ENCODE measurements at regions not wholly inside any gene's neighbourhood (a gene's known extent, or its start where the extent isn't known, plus 50 kb on each side); places are given as distances from the start of the nearest gene placed in this dataset.

GRCh38 chr2:150783896-150784295 is 296.4 kb upstream of the RND3 start:
- Histone ChIP-seq H3K9me3 (no peaks in the 10 kb centered on the region), H3K27ac (ENCODE audit: low read length) (no peak overlapping the region), H3K4me3 (ENCODE audit: control insufficient read depth in 1 of 2, extremely low read depth in 1 of 2, low read length in 1 of 2) (no peak overlapping the region), H3K27me3 (replicated peaks in 1 of 2; ENCODE audit: control insufficient read depth in 2 of 2, extremely low read depth in 1 of 2, insufficient read depth in 2 of 2, low read length in 1 of 2) (no peaks in the 10 kb centered on the region), H3K4me1 (ENCODE audit: control insufficient read depth in 1 of 2, extremely low read depth in 1 of 2, insufficient read depth in 2 of 2, low read length in 2 of 2) (no peaks in the 10 kb centered on the region), H3K36me3 (ENCODE audit: control insufficient read depth in 2 of 2, extremely low read depth in 1 of 2, insufficient read depth in 1 of 2, low read length in 1 of 2) (no peaks in the 10 kb centered on the region)
- POLR2A ChIA-PET = no interaction called here
- no peak overlapping the region for H3K4me3 Mint-ChIP-seq
- no peaks in the 10 kb centered on the region for H3K4me1 Mint-ChIP-seq
- H3K36me3 Mint-ChIP-seq = no peaks in the 10 kb centered on the region
- H3K27ac Mint-ChIP-seq = no peak overlapping the region
- DNase-seq (no peak), ATAC-seq (replicated peaks in 1 of 4) (no peak)
- WGBS (ENCODE audit: insufficient coverage) = 43% methylated on average over 1 of the region's 4 CpGs
- CTCF ChIA-PET = no interaction called here
- no peaks in the 10 kb centered on the region for H3K9me3 Mint-ChIP-seq
- no peaks in the 10 kb centered on the region for H3K27me3 Mint-ChIP-seq

- H3K27ac ChIP-seq (ENCODE audit: low read length) = no peak overlapping the region
- Mint-ChIP-seq H3K4me3 (no peak overlapping the region), H3K4me1 (no peaks in the 10 kb centered on the region), H3K27me3 (no peaks in the 10 kb centered on the region), H3K36me3 (no peaks in the 10 kb centered on the region), H3K27ac (no peak overlapping the region), H3K9me3 (no peaks in the 10 kb centered on the region)
- DNase-seq (no peak), ATAC-seq (replicated peaks in 1 of 4) (no peak)
- ChIA-PET POLR2A (no interaction called here), CTCF (no interaction called here)
- H3K36me3 ChIP-seq (ENCODE audit: control insufficient read depth in 2 of 2, extremely low read depth in 1 of 2, insufficient read depth in 1 of 2, low read length in 1 of 2) = no peaks in the 10 kb centered on the region
- H3K27me3 ChIP-seq (replicated peaks in 1 of 2; ENCODE audit: control insufficient read depth in 2 of 2, extremely low read depth in 1 of 2, insufficient read depth in 2 of 2, low read length in 1 of 2) = no peaks in the 10 kb centered on the region
- H3K4me1 ChIP-seq (ENCODE audit: control insufficient read depth in 1 of 2, extremely low read depth in 1 of 2, insufficient read depth in 2 of 2, low read length in 2 of 2) = no peaks in the 10 kb centered on the region
- no peaks in the 10 kb centered on the region for H3K9me3 ChIP-seq
- 92% methylated on average over 3 of the region's 3 CpGs for WGBS (ENCODE audit: insufficient coverage)
- H3K4me3 ChIP-seq (ENCODE audit: control insufficient read depth in 1 of 2, extremely low read depth in 1 of 2, low read length in 1 of 2) = no peak overlapping the region
These were observed 295.5 kb upstream of the RND3 start for GRCh38 chr2:150783015-150783414.

DNA sequence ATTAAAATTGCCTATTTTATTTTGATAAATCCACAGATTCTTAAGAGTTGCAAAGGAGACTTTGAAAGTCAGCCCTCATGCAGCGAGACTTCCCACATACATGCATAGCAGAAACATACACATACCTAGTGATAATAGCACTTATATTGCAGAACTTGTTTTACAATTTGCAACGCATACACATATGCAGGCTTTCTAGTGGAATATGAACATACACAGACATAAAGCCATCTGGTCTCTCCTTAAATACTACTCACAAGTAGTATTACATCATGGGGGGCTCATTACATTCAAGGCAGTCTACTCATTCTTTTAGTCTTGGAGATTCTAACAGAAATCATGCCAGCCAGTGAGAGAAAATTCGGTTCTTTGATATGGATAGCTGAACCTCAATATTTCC is 295.1 kb upstream of the RND3 start:
- DNase-seq (no peak), ATAC-seq (replicated peaks in 1 of 4) (no peak)
- H3K27me3 ChIP-seq (replicated peaks in 1 of 2; ENCODE audit: control insufficient read depth in 2 of 2, extremely low read depth in 1 of 2, insufficient read depth in 2 of 2, low read length in 1 of 2) = no peaks in the 10 kb centered on the region
- Mint-ChIP-seq H3K27ac (no peak overlapping the region), H3K4me1 (no peaks in the 10 kb centered on the region), H3K36me3 (no peaks in the 10 kb centered on the region), H3K9me3 (no peaks in the 10 kb centered on the region), H3K27me3 (no peaks in the 10 kb centered on the region), H3K4me3 (no peak overlapping the region)
- no peaks in the 10 kb centered on the region for H3K4me1 ChIP-seq (ENCODE audit: control insufficient read depth in 1 of 2, extremely low read depth in 1 of 2, insufficient read depth in 2 of 2, low read length in 2 of 2)
- no peaks in the 10 kb centered on the region for H3K9me3 ChIP-seq
- H3K4me3 ChIP-seq (ENCODE audit: control insufficient read depth in 1 of 2, extremely low read depth in 1 of 2, low read length in 1 of 2) = no peak overlapping the region
- H3K27ac ChIP-seq (ENCODE audit: low read length) = no peak overlapping the region
- no peaks in the 10 kb centered on the region for H3K36me3 ChIP-seq (ENCODE audit: control insufficient read depth in 2 of 2, extremely low read depth in 1 of 2, insufficient read depth in 1 of 2, low read length in 1 of 2)
- CTCF ChIA-PET = no interaction called here
- 83% methylated on average over 1 of the region's 3 CpGs for WGBS (ENCODE audit: insufficient coverage)
- POLR2A ChIA-PET = no interaction called here

- no peak for DNase-seq
- CTCF ChIA-PET = no interaction called here
- WGBS (ENCODE audit: insufficient coverage) = 71% methylated on average over 3 of the region's 7 CpGs
- Mint-ChIP-seq H3K4me1 (no peaks in the 10 kb centered on the region), H3K27ac (no peak overlapping the region), H3K4me3 (no peak overlapping the region), H3K27me3 (no peaks in the 10 kb centered on the region), H3K9me3 (no peaks in the 10 kb centered on the region), H3K36me3 (no peaks in the 10 kb centered on the region)
- Histone ChIP-seq H3K4me3 (ENCODE audit: control insufficient read depth in 1 of 2, extremely low read depth in 1 of 2, low read length in 1 of 2) (no peak overlapping the region), H3K9me3 (no peaks in the 10 kb centered on the region), H3K36me3 (ENCODE audit: control insufficient read depth in 2 of 2, extremely low read depth in 1 of 2, insufficient read depth in 1 of 2, low read length in 1 of 2) (no peaks in the 10 kb centered on the region), H3K27ac (ENCODE audit: low read length) (no peak overlapping the region), H3K27me3 (replicated peaks in 1 of 2; ENCODE audit: control insufficient read depth in 2 of 2, extremely low read depth in 1 of 2, insufficient read depth in 2 of 2, low read length in 1 of 2) (no peaks in the 10 kb centered on the region), H3K4me1 (ENCODE audit: control insufficient read depth in 1 of 2, extremely low read depth in 1 of 2, insufficient read depth in 2 of 2, low read length in 2 of 2) (no peaks in the 10 kb centered on the region)
- ATAC-seq (replicated peaks in 1 of 4) = no peak
- POLR2A ChIA-PET = no interaction called here
These were observed 293.7 kb upstream of the RND3 start for GRCh38 chr2:150781142-150781541.

DNA sequence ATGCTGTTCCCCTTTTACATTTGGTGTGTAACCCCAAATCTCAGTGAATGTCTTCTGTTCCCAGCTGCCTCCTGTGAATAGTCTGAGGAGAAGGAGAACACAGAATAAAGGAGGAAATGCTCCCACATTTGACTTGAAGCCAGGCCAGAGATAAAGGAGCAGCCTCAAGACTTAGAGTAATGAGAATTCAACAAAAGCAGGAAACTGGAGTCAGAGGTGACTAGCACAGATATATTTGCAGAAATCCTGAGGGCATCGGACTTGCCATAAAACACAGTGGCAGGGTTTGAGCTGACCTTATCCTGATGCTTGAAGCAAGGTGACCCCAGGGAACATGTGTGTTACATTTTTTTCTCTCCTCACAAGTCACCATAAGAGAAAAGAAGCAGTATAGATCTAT is 291.4 kb upstream of the RND3 start:
- CTCF ChIA-PET = no interaction called here
- H3K27ac ChIP-seq (ENCODE audit: low read length) = no peak overlapping the region
- no peak for ATAC-seq (replicated peaks in 1 of 4)

GRCh38 chr2:150769421-150769820 is 282.0 kb upstream of the RND3 start:
- Mint-ChIP-seq H3K4me1 (no peaks in the 10 kb centered on the region), H3K27me3 (no peaks in the 10 kb centered on the region), H3K9me3 (peaks cover 0 to 2% (median 0%) of the 10 kb centered on the region in 3 donors), H3K36me3 (no peaks in the 10 kb centered on the region), H3K27ac (no peak overlapping the region), H3K4me3 (no peak overlapping the region)
- WGBS (ENCODE audit: insufficient coverage) = no CpG with 5 or more reads among the region's 1 CpG
- ATAC-seq (replicated peaks in 1 of 4) = no peak
- no peak overlapping the region for H3K4me3 ChIP-seq (ENCODE audit: control insufficient read depth in 1 of 2, extremely low read depth in 1 of 2, low read length in 1 of 2)
- H3K36me3 ChIP-seq (ENCODE audit: control insufficient read depth in 2 of 2, extremely low read depth in 1 of 2, insufficient read depth in 1 of 2, low read length in 1 of 2) = no peaks in the 10 kb centered on the region
- POLR2A ChIA-PET = no interaction called here
- no peaks in the 10 kb centered on the region for H3K27me3 ChIP-seq (replicated peaks in 1 of 2; ENCODE audit: control insufficient read depth in 2 of 2, extremely low read depth in 1 of 2, insufficient read depth in 2 of 2, low read length in 1 of 2)
- no peak for DNase-seq
- H3K9me3 ChIP-seq = no peaks in the 10 kb centered on the region
- no peaks in the 10 kb centered on the region for H3K4me1 ChIP-seq (ENCODE audit: control insufficient read depth in 1 of 2, extremely low read depth in 1 of 2, insufficient read depth in 2 of 2, low read length in 2 of 2)
- CTCF ChIA-PET = no interaction called here
- no peak overlapping the region for H3K27ac ChIP-seq (ENCODE audit: low read length)

More for the DNA sequence above, 291.4 kb upstream of the RND3 start:
- H3K4me1 Mint-ChIP-seq = no peaks in the 10 kb centered on the region
- Histone ChIP-seq H3K4me1 (ENCODE audit: control insufficient read depth in 1 of 2, extremely low read depth in 1 of 2, insufficient read depth in 2 of 2, low read length in 2 of 2) (no peaks in the 10 kb centered on the region), H3K9me3 (no peaks in the 10 kb centered on the region), H3K4me3 (ENCODE audit: control insufficient read depth in 1 of 2, extremely low read depth in 1 of 2, low read length in 1 of 2) (no peak overlapping the region), H3K36me3 (ENCODE audit: control insufficient read depth in 2 of 2, extremely low read depth in 1 of 2, insufficient read depth in 1 of 2, low read length in 1 of 2) (no peaks in the 10 kb centered on the region), H3K27me3 (replicated peaks in 1 of 2; ENCODE audit: control insufficient read depth in 2 of 2, extremely low read depth in 1 of 2, insufficient read depth in 2 of 2, low read length in 1 of 2) (no peaks in the 10 kb centered on the region)
- H3K27me3 Mint-ChIP-seq = no peaks in the 10 kb centered on the region
- H3K27ac Mint-ChIP-seq = no peak overlapping the region
- H3K4me3 Mint-ChIP-seq = no peak overlapping the region
- no peaks in the 10 kb centered on the region for H3K36me3 Mint-ChIP-seq
- POLR2A ChIA-PET = no interaction called here
- no peak for DNase-seq
- 50% methylated on average over 1 of the region's 1 CpG for WGBS (ENCODE audit: insufficient coverage)
- H3K9me3 Mint-ChIP-seq = no peaks in the 10 kb centered on the region

- H3K27me3 Mint-ChIP-seq = no peaks in the 10 kb centered on the region
- Histone ChIP-seq H3K9me3 (no peaks in the 10 kb centered on the region), H3K4me1 (ENCODE audit: control insufficient read depth in 1 of 2, extremely low read depth in 1 of 2, insufficient read depth in 2 of 2, low read length in 2 of 2) (no peaks in the 10 kb centered on the region), H3K4me3 (ENCODE audit: control insufficient read depth in 1 of 2, extremely low read depth in 1 of 2, low read length in 1 of 2) (no peak overlapping the region), H3K27ac (ENCODE audit: low read length) (no peak overlapping the region), H3K27me3 (replicated peaks in 1 of 2; ENCODE audit: control insufficient read depth in 2 of 2, extremely low read depth in 1 of 2, insufficient read depth in 2 of 2, low read length in 1 of 2) (no peaks in the 10 kb centered on the region), H3K36me3 (ENCODE audit: control insufficient read depth in 2 of 2, extremely low read depth in 1 of 2, insufficient read depth in 1 of 2, low read length in 1 of 2) (no peaks in the 10 kb centered on the region)
- H3K4me1 Mint-ChIP-seq = no peaks in the 10 kb centered on the region
- ATAC-seq (replicated peaks in 1 of 4) (no peak), DNase-seq (no peak)
- POLR2A ChIA-PET = interaction anchor here in 1 of 2 donors (0.6 kb wide), 1 partner anchor 20 kb away, joined by 4 read pairs; no protein-coding TSS in a partner anchor
- no peak overlapping the region for H3K4me3 Mint-ChIP-seq
- WGBS (ENCODE audit: insufficient coverage) = no CpG with 5 or more reads among the region's 5 CpGs
- H3K9me3 Mint-ChIP-seq = peaks cover 0 to 2% (median 0%) of the 10 kb centered on the region in 3 donors
- no peaks in the 10 kb centered on the region for H3K36me3 Mint-ChIP-seq
- H3K27ac Mint-ChIP-seq = no peak overlapping the region
- CTCF ChIA-PET = interaction anchor here in 1 of 2 donors (0.6 kb wide), 1 partner anchor 480 kb away, joined by 3 read pairs; no protein-coding TSS in a partner anchor
These were observed 280.7 kb upstream of the RND3 start for GRCh38 chr2:150767991-150768746.

Measured in T-cell (primary cell).